ENCODE measurements at regions not wholly inside any gene's neighbourhood (a gene's known extent, or its start where the extent isn't known, plus 50 kb on each side); places are given as distances from the start of the nearest gene placed in this dataset.
"Not testable (repeated sequence)": the region's sequence is repeated elsewhere in the genome, so short reads cannot be mapped to it uniquely, and the experiment has no call there.

GRCh38 chr22:49408102-49408836 is 419.4 kb downstream of the BRD1 start:
- in situ Hi-C loops (cut with HindIII; ENCODE audit: low sequenced_read_pairs), result no loop called here

- in situ Hi-C loops (cut with HindIII; ENCODE audit: low sequenced_read_pairs), result no loop called here
Measured at GRCh38 chr22:49406879-49407587, 420.6 kb downstream of the BRD1 start.

DNA sequence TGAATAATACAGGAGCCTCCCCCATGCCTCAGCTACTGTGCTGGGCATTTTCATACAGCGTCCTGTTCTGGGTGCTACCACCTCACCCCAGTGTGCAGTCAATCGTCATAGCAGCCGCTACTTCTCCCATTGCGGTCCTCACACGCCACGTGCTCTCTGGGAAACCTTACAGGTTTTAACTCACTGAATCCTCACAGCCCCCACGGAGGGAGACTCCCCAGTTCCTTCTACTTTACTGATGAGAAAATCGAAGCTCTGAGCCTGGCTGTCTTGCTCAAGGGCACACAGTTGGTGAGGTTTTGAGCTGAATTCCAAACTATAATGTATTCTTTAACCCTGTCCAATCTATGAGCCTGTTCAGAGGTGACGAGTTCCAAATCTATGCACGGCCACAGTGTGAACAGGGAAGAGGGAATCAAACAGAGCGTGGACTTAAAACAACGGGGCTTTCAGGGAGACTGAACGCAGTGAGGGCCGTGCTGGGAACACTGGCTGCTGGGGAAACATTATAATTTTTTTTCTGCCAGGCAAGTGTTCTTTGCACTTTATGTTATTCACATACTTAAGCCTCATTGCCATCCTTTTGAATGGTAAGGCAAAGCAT is 421.5 kb downstream of the BRD1 start:
- in situ Hi-C loops (cut with HindIII; ENCODE audit: low sequenced_read_pairs), result no loop called here

DNA sequence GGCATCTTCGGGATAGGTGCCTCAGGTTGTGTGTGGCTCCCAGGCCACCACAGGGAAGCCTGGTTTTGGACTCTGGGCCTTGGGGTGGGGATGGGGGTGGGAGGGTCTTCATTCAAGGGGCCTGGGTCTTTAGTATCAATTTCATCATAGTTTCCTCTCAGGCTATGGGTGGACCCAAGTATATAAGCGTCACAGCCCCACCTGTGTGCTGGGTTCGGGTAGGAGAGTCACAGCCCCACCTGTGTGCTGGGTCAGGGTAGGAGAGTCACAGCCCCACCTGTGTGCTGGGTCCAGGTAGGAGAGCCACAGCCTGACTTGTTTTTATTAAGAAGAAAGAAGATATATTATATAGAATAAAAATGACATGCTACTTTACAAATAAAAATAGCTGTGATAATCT is 422.1 kb downstream of the BRD1 start:
- in situ Hi-C loops (cut with HindIII; ENCODE audit: low sequenced_read_pairs), result no loop called here

DNA sequence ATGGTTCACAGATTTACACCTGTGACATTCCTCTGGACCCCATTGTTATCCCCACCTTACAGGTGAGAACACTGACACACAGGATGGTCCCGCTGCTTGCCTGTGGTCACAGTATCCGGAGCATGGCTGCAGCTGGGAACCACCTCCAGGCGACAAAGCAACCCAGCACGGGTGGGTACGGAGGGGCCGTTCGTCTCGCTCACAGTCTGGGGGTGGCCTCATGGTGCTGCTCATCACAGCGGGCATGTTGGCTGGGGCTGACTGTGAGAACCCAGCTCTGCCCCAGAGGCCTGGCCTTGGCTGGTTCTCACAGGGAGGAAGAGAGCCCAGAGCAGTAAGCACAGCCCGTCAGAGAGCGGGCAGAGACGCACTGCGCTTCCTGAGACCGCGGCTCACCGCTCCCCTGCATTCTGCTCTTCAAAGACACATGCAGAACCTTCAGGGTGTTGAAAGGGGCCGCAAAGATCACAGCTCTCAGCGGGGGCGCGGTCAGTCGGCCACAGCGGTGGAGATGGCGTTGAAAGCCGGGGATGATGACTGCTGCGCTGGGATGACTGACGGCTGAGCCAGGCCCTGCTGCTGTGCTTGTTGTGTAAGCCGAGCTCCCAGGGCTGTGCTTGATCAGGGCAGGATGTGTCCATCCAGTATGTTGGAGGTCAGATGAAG is 423.0 kb downstream of the BRD1 start:
- in situ Hi-C loops (cut with HindIII; ENCODE audit: low sequenced_read_pairs), result no loop called here

DNA sequence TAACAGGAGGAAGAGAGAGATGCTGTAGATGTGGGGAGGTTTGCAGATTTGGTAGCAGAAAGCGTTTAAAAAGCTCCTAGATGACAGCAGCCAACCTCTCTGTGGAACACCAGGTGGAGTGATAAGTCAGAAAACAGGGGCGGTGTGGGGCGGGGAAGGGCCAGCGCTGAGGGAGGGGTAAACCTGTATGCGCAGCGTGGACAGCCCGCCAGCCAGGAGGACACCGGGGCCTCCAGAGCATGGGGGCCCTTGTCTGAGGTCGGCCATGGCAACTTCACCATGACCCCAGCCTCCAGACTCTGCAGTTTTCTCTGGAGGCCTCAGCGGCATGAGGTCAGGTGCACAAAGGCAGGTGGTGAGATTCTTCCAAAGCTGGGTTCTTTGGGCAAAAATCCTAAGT is 423.7 kb downstream of the BRD1 start:
- in situ Hi-C loops (cut with HindIII; ENCODE audit: low sequenced_read_pairs), result no loop called here

DNA sequence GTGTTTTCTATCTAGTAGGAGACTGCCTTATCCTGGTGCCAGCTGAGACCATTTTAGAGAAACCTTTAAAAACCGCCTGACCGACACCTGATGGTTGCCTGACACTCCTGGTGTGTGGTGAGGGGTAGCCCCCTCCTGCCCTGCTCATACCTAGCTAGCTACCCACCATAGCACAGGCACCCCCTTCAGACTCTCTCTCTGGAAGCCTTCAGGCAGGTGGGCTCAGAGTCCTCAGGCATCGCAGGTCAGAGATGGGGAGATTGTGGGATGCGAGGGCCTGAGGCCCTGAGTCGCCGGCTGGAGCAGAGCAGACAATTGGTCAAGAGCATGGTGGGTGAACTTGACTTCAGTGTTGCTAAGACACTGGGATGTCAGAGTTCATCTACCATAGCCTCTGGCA is 424.6 kb downstream of the BRD1 start:
- in situ Hi-C loops (cut with HindIII; ENCODE audit: low sequenced_read_pairs), result no loop called here

DNA sequence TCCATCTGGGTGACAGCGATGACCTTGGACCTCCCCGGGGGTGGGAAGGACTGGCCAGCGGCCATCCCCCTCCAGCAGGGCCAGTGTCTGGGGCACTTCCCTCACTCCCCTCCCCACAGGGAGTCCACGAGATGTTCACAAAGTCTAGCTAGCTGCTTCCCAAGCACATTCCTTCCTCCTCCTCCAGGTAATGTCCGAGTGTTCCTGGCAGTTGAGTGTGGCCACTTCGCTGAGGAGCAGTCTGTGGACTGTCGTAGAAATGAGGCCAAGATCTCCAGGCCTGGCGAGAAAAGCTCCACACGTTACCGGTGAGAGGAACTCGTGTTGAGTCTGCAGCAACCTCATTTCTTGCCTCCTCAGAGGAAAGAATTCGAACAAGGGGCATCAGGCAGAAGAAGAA is 425.5 kb downstream of the BRD1 start:
- in situ Hi-C loops (cut with HindIII; ENCODE audit: low sequenced_read_pairs), result no loop called here

DNA sequence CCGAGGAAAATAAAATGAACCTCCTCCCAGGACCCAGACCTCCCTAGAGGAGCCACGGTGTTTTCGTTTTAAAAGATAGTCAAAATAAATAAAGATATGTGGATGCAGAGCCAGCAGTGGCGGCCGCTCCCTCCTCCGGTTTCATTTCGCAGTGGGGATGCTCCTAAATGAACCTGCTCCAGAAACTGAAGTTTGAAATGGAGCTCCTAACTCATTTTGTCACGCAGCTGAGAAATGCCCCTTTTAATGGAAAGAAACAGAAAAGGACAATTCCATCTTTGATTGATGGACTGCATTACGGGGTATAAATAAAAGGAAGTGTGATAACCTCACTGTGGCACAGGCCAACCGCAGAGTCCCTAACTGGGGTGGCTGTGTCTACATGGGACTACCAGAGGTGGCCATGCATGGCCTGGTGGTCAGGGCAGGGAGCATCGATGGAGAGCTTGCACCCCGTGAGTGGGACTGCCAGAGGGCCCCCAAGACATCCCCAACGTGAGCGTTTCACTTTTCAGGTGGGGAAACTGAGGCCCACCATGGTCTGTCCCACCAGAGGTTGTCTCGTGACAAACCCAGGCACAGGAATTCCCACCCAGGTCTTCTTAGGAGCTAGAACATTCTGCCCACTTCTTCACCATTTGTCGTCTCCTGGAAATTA is 426.6 kb downstream of the BRD1 start:
- in situ Hi-C loops (cut with HindIII; ENCODE audit: low sequenced_read_pairs), result no loop called here

- in situ Hi-C loops (cut with HindIII; ENCODE audit: low sequenced_read_pairs), result no loop called here
Measured at GRCh38 chr22:49400136-49400940, 427.3 kb downstream of the BRD1 start.

DNA sequence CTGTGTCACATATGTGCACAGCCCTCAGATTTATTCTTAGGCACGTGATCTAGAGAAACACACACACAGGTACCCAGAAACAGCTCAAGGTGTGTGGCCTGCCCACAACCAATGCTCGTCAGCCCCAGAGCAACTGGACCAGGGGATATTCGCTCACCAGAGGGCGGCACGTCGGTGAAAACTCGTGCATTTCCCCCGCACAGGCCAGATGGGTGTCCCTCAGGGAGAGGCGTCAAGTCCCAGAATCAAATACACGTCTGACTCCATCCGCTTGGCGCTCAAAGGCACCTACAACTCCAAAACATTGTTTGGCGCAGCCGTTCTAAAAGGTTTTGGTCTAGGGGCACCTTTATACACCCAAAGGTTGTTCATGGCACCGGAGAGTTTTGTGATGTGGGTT is 429.0 kb downstream of the BRD1 start:
- in situ Hi-C loops (cut with HindIII; ENCODE audit: low sequenced_read_pairs), result no loop called here

GRCh38 chr22:49398115-49398514 is 429.6 kb downstream of the BRD1 start:
- in situ Hi-C loops (cut with HindIII; ENCODE audit: low sequenced_read_pairs), result no loop called here

GRCh38 chr22:49396817-49397216 is 430.9 kb downstream of the BRD1 start:
- in situ Hi-C loops (cut with HindIII; ENCODE audit: low sequenced_read_pairs), result no loop called here

GRCh38 chr22:49395617-49396016 is 432.1 kb downstream of the BRD1 start:
- in situ Hi-C loops (cut with HindIII; ENCODE audit: low sequenced_read_pairs), result no loop called here

GRCh38 chr22:49395062-49395461 is 432.6 kb downstream of the BRD1 start:
- in situ Hi-C loops (cut with HindIII; ENCODE audit: low sequenced_read_pairs), result not testable (repeated sequence)

GRCh38 chr22:49394116-49394785 is 433.4 kb downstream of the BRD1 start:
- in situ Hi-C loops (cut with HindIII; ENCODE audit: low sequenced_read_pairs), result no loop called here

GRCh38 chr22:49393526-49393925 is 434.1 kb downstream of the BRD1 start:
- in situ Hi-C loops (cut with HindIII; ENCODE audit: low sequenced_read_pairs), result no loop called here

DNA sequence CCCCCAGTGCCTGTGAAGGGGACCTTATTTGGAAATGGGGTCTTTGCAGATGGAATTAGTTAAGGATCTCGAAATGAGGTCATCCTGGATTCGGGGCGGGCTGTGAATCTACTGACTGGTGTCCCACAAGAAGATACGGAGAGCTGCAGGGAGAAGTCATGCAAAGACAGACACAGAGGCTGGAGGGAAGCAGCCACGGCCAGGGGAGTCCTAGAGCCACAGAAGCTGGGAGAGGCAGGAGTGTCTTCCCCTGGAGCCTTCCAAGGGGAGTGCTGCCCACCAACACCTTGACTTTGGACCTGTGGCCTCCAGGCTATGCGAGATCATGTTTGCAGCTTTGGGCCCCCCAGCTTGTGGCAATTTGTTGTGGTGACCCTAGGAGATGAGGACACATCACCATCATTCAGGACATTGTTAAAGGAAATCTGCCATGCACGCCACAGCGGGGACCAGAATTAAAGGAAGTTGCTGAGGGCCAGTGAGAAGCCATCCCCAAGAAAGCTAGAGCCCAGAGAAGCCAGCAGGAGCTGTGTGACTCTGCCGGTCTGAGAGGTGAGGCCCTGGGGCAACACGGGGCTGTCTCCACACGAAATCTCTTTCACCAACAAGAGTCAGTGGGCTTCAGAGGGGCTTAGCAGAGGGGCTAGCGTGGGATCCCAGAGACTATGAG is 434.7 kb downstream of the BRD1 start:
- in situ Hi-C loops (cut with HindIII; ENCODE audit: low sequenced_read_pairs), result no loop called here

- in situ Hi-C loops (cut with HindIII; ENCODE audit: low sequenced_read_pairs), result no loop called here
Measured at GRCh38 chr22:49392247-49392646, 435.4 kb downstream of the BRD1 start.

Measured in DLD1 (cell line).